Liver (tissue), 3 donors: ENCODE measurements at regions not wholly inside any gene's neighbourhood (a gene's known extent, or its start where the extent isn't known, plus 50 kb on each side); places are given as distances from the start of the nearest gene placed in this dataset.
"Not testable (repeated sequence)": the region's sequence is repeated elsewhere in the genome, so short reads cannot be mapped to it uniquely, and the experiment has no call there.

Experiments used
- EGR1 ChIP-seq, 2 donors: IDR thresholded peaks; 2 replicates each; pipeline ENCODE4 v1.6.1; 2016 to 2018; ENCODE audit warnings: antibody characterized with exemption in 2 of 2, low read depth in 2 of 2
- FOXA1 ChIP-seq: IDR thresholded peaks from 2 replicates; pipeline ENCODE4 v1.6.1; 2016; ENCODE audit warnings: antibody characterized with exemption
- GABPA ChIP-seq, 2 donors: IDR thresholded peaks in 1 of 2; conservative IDR thresholded peaks in 1 of 2; 2 replicates each; pipeline ENCODE4 v1.6.1; 2016; ENCODE audit warnings: antibody characterized with exemption in 2 of 2, mild to moderate bottlenecking in 1 of 2, moderate library complexity in 1 of 2
- JUND ChIP-seq, 2 donors: IDR thresholded peaks; 2 replicates each; pipeline ENCODE4 v1.6.1; 2016; ENCODE audit warnings: antibody characterized with exemption in 2 of 2
- MAX ChIP-seq: IDR thresholded peaks from 2 replicates; pipeline ENCODE4 v1.6.1; 2016; ENCODE audit warnings: antibody characterized with exemption
- NR2F2 ChIP-seq: IDR thresholded peaks from 2 replicates; pipeline ENCODE4 v1.6.1; 2016; ENCODE audit warnings: antibody characterized with exemption
- RAD21 ChIP-seq, 2 donors: IDR thresholded peaks; 2 replicates each; pipeline ENCODE4 v1.6.1; 2016; ENCODE audit warnings: antibody characterized with exemption in 2 of 2, mild to moderate bottlenecking in 2 of 2
- TAF1 ChIP-seq: conservative IDR thresholded peaks from 2 replicates; pipeline ENCODE4 v1.6.1; 2016; ENCODE audit warnings: antibody characterized with exemption, mild to moderate bottlenecking
- YY1 ChIP-seq: IDR thresholded peaks from 2 replicates; pipeline ENCODE4 v1.6.1; 2016; ENCODE audit warnings: antibody characterized with exemption, mild to moderate bottlenecking
- ZBTB33 ChIP-seq: IDR thresholded peaks from 2 replicates; pipeline ENCODE4 v1.6.1; 2016; ENCODE audit warnings: antibody characterized with exemption
- TF ChIP-seq, protein P1 (sequence below): fragments of 150-350 bp; IDR thresholded peaks from 2 replicates; pipeline ENCODE4 v1.5.1; 2017; ENCODE audit warnings: improper control_type of control experiment, low read depth, low read length; ENCODE audit not compliant: missing input control
- TF ChIP-seq, protein P2 (sequence below): IDR thresholded peaks from 2 replicates; pipeline ENCODE4 v1.6.1; 2016; ENCODE audit warnings: antibody characterized with exemption, mild to moderate bottlenecking
- donor health status: healthy.
- donor health status: healthy.

GRCh38 chr5:163116618-163117017 is 320.8 kb upstream of the CCNG1 start:
- TF ChIP-seq, protein P1, sequence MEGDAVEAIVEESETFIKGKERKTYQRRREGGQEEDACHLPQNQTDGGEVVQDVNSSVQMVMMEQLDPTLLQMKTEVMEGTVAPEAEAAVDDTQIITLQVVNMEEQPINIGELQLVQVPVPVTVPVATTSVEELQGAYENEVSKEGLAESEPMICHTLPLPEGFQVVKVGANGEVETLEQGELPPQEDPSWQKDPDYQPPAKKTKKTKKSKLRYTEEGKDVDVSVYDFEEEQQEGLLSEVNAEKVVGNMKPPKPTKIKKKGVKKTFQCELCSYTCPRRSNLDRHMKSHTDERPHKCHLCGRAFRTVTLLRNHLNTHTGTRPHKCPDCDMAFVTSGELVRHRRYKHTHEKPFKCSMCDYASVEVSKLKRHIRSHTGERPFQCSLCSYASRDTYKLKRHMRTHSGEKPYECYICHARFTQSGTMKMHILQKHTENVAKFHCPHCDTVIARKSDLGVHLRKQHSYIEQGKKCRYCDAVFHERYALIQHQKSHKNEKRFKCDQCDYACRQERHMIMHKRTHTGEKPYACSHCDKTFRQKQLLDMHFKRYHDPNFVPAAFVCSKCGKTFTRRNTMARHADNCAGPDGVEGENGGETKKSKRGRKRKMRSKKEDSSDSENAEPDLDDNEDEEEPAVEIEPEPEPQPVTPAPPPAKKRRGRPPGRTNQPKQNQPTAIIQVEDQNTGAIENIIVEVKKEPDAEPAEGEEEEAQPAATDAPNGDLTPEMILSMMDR, result not testable (repeated sequence)
- not testable (repeated sequence) for TF ChIP-seq FOXA1; TAF1; RAD21 (IDR thresholded peaks at IDR 0.05); YY1; GABPA (IDR thresholded peaks at IDR 0.05 in 1 of 2, conservative IDR thresholded peaks at IDR 0.05 in 1 of 2); MAX; ZBTB33; NR2F2; EGR1 (IDR thresholded peaks at IDR 0.05; ENCODE audit: low read depth in 2 of 2); JUND (IDR thresholded peaks at IDR 0.05)
- TF ChIP-seq, protein P2, sequence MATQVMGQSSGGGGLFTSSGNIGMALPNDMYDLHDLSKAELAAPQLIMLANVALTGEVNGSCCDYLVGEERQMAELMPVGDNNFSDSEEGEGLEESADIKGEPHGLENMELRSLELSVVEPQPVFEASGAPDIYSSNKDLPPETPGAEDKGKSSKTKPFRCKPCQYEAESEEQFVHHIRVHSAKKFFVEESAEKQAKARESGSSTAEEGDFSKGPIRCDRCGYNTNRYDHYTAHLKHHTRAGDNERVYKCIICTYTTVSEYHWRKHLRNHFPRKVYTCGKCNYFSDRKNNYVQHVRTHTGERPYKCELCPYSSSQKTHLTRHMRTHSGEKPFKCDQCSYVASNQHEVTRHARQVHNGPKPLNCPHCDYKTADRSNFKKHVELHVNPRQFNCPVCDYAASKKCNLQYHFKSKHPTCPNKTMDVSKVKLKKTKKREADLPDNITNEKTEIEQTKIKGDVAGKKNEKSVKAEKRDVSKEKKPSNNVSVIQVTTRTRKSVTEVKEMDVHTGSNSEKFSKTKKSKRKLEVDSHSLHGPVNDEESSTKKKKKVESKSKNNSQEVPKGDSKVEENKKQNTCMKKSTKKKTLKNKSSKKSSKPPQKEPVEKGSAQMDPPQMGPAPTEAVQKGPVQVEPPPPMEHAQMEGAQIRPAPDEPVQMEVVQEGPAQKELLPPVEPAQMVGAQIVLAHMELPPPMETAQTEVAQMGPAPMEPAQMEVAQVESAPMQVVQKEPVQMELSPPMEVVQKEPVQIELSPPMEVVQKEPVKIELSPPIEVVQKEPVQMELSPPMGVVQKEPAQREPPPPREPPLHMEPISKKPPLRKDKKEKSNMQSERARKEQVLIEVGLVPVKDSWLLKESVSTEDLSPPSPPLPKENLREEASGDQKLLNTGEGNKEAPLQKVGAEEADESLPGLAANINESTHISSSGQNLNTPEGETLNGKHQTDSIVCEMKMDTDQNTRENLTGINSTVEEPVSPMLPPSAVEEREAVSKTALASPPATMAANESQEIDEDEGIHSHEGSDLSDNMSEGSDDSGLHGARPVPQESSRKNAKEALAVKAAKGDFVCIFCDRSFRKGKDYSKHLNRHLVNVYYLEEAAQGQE, result not testable (repeated sequence)
